ENCODE measurements at regions not wholly inside any gene's neighbourhood (a gene's known extent, or its start where the extent isn't known, plus 50 kb on each side); places are given as distances from the start of the nearest gene placed in this dataset.

- Histone ChIP-seq H3K9me3 (ENCODE audit: control insufficient read depth in 1 of 2, insufficient read depth in 1 of 2, low read length in 2 of 2) (peaks cover 0 to 11% of the 10 kb centered on the region in 2 experiments), H3K4me3 (ENCODE audit: low read length) (no peak overlapping the region), H3K27me3 (ENCODE audit: control insufficient read depth in 1 of 2, insufficient read depth in 2 of 2, low read length in 2 of 2) (no peaks in the 10 kb centered on the region), H3K27ac (ENCODE audit: low read depth in 1 of 2, low read length in 2 of 2) (no peak overlapping the region), H3K36me3 (ENCODE audit: insufficient read depth, low read length) (no peaks in the 10 kb centered on the region), H3K4me1 (ENCODE audit: insufficient read depth, low read length) (no peaks in the 10 kb centered on the region)
- ChIA-PET POLR2A (no interaction called here), CTCF (no interaction called here)
- H3K4me1 Mint-ChIP-seq (ENCODE audit: low read depth), result no peaks in the 10 kb centered on the region
- H3K27me3 Mint-ChIP-seq, result no peaks in the 10 kb centered on the region
- no peaks in the 10 kb centered on the region for H3K36me3 Mint-ChIP-seq (ENCODE audit: low read depth)
- no peak overlapping the region for H3K27ac Mint-ChIP-seq
- ATAC-seq (ENCODE audit: poor library complexity), result no peak
- intact Hi-C loops (cut with DNase I, micrococcal nuclease), result no loop called here
- DNase-seq, result no peak
- H3K9me3 Mint-ChIP-seq, result peaks cover 5% of the 10 kb centered on the region
- no peak overlapping the region for H3K4me3 Mint-ChIP-seq
- TF ChIP-seq, protein P1, sequence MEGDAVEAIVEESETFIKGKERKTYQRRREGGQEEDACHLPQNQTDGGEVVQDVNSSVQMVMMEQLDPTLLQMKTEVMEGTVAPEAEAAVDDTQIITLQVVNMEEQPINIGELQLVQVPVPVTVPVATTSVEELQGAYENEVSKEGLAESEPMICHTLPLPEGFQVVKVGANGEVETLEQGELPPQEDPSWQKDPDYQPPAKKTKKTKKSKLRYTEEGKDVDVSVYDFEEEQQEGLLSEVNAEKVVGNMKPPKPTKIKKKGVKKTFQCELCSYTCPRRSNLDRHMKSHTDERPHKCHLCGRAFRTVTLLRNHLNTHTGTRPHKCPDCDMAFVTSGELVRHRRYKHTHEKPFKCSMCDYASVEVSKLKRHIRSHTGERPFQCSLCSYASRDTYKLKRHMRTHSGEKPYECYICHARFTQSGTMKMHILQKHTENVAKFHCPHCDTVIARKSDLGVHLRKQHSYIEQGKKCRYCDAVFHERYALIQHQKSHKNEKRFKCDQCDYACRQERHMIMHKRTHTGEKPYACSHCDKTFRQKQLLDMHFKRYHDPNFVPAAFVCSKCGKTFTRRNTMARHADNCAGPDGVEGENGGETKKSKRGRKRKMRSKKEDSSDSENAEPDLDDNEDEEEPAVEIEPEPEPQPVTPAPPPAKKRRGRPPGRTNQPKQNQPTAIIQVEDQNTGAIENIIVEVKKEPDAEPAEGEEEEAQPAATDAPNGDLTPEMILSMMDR (IDR thresholded peaks at IDR 0.05), result no peak
Measured at GRCh38 chr6:84553527-84553926, 210.9 kb downstream of the TBX18 start.

DNA sequence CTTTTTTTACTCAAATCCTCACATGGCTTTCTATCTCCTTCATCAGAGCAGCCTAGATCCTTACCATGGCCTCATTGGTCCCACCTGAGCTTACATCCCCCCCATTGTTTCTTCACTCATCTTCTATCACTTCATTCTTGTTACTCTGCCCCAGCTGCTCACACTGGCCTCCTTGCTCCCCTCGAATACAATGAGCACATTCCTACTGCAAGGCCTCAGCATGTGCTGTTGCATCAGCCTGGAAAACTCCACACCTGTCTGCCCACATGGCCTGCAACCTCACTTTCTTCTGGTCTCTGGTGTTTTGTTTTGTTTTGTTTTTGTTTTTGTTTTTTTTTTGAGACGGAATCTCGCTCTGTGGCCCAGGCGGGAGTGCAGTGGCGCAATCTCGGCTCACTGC, 212.6 kb downstream of the TBX18 start:
- no peak overlapping the region for H3K27ac Mint-ChIP-seq
- no peaks in the 10 kb centered on the region for H3K4me1 Mint-ChIP-seq (ENCODE audit: low read depth)
- TF ChIP-seq, protein P1 (IDR thresholded peaks at IDR 0.05), result no peak
- Histone ChIP-seq H3K27me3 (ENCODE audit: control insufficient read depth in 1 of 2, insufficient read depth in 2 of 2, low read length in 2 of 2) (no peaks in the 10 kb centered on the region), H3K27ac (ENCODE audit: low read depth in 1 of 2, low read length in 2 of 2) (no peak overlapping the region), H3K4me1 (ENCODE audit: insufficient read depth, low read length) (no peaks in the 10 kb centered on the region), H3K36me3 (ENCODE audit: insufficient read depth, low read length) (no peaks in the 10 kb centered on the region), H3K9me3 (ENCODE audit: control insufficient read depth in 1 of 2, insufficient read depth in 1 of 2, low read length in 2 of 2) (peaks cover 0 to 11% of the 10 kb centered on the region in 2 experiments), H3K4me3 (ENCODE audit: low read length) (no peak overlapping the region)
- H3K9me3 Mint-ChIP-seq, result peaks cover 5% of the 10 kb centered on the region
- ChIA-PET POLR2A (no interaction called here), CTCF (no interaction called here)
- H3K4me3 Mint-ChIP-seq, result no peak overlapping the region
- DNase-seq (no peak), ATAC-seq (ENCODE audit: poor library complexity) (no peak)
- no peaks in the 10 kb centered on the region for H3K27me3 Mint-ChIP-seq
- H3K36me3 Mint-ChIP-seq (ENCODE audit: low read depth), result no peaks in the 10 kb centered on the region
- intact Hi-C loops (cut with DNase I, micrococcal nuclease), result no loop called here

DNA sequence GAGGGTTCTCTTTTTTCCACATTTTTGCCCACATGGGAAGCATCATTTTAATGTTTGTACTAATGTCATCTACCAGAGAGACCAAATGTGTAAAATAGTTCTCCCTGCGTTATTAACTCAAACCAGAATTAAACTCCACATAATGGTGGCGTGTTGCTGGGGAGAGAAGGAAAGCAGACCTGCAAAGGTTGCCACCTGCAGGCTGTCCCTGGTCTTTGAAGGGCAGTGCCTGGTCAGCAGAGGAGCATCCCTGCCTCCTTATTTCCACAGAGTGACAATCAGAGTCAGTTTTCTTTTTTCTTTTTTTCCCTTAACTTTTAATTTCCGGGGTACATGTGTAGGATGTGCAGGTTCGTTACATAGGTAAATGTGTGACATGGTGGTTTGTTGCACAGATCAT, 214.5 kb downstream of the TBX18 start:
- ChIA-PET POLR2A (no interaction called here), CTCF (no interaction called here)
- Histone ChIP-seq H3K36me3 (ENCODE audit: insufficient read depth, low read length) (no peaks in the 10 kb centered on the region), H3K4me3 (ENCODE audit: low read length) (no peak overlapping the region), H3K4me1 (ENCODE audit: insufficient read depth, low read length) (no peaks in the 10 kb centered on the region), H3K9me3 (ENCODE audit: control insufficient read depth in 1 of 2, insufficient read depth in 1 of 2, low read length in 2 of 2) (peaks cover 0 to 11% of the 10 kb centered on the region in 2 experiments), H3K27ac (ENCODE audit: low read depth in 1 of 2, low read length in 2 of 2) (no peak overlapping the region), H3K27me3 (ENCODE audit: control insufficient read depth in 1 of 2, insufficient read depth in 2 of 2, low read length in 2 of 2) (no peaks in the 10 kb centered on the region)
- ATAC-seq (ENCODE audit: poor library complexity) (no peak), DNase-seq (no peak)
- Mint-ChIP-seq H3K36me3 (ENCODE audit: low read depth) (no peaks in the 10 kb centered on the region), H3K27ac (no peak overlapping the region), H3K4me1 (ENCODE audit: low read depth) (no peaks in the 10 kb centered on the region), H3K4me3 (no peak overlapping the region), H3K9me3 (peaks cover 5% of the 10 kb centered on the region), H3K27me3 (no peaks in the 10 kb centered on the region)
- TF ChIP-seq, protein P1 (IDR thresholded peaks at IDR 0.05), result no peak
- intact Hi-C loops (cut with DNase I, micrococcal nuclease), result no loop called here
